SK-N-MC (cell line): ENCODE measurements at regions not wholly inside any gene's neighbourhood (a gene's known extent, or its start where the extent isn't known, plus 50 kb on each side); places are given as distances from the start of the nearest gene placed in this dataset.
"Not testable (repeated sequence)": the region's sequence is repeated elsewhere in the genome, so short reads cannot be mapped to it uniquely, and the experiment has no call there.

Experiments used
- DNase-seq: peaks from one replicate; pipeline ENCODE4 v3.0.0-alpha.2; 2011; ENCODE audit warnings: low read depth, low spot score
- H3K27ac ChIP-seq: fragments of 200-600 bp; sonication (generic); 2 replicates; pipeline ENCODE4 v1.5.1; 2016; ENCODE audit warnings: mixed run types
- H3K36me3 ChIP-seq: fragments of 200-600 bp; sonication (generic); 2 replicates; pipeline ENCODE4 v1.6.1; 2017; ENCODE audit warnings: antibody characterized with exemption, low read length, mixed read lengths; ENCODE audit not compliant: insufficient read depth
- H3K4me3 ChIP-seq: fragments of 200-600 bp; sonication (generic); 2 replicates; pipeline ENCODE4 v1.5.1; 2016
- H3K9ac ChIP-seq: fragments of 200-600 bp; sonication (generic); 2 replicates; pipeline ENCODE4 v1.8.0; 2017; ENCODE audit warnings: mixed run types, mixed read lengths; ENCODE audit not compliant: insufficient read length
- H3K9me3 ChIP-seq: fragments of 200-600 bp; sonication (generic); 2 replicates; pipeline ENCODE4 v1.6.1; 2017; ENCODE audit warnings: low read depth, mild to moderate bottlenecking, antibody characterized with exemption, low read length, moderate library complexity, mixed read lengths
- EZH2 ChIP-seq: fragments of 200-600 bp; sonication (generic); IDR thresholded peaks from one replicate; pipeline ENCODE4 v1.6.1; 2017; ENCODE audit warnings: antibody characterized with exemption
- FOXP2 ChIP-seq: optimal IDR thresholded peaks from 2 replicates; pipeline ENCODE3; 2011; ENCODE audit warnings: mild to moderate bottlenecking, moderate library complexity; ENCODE audit not compliant: insufficient read depth; ENCODE audit errors: extremely low read length, control extremely low read depth
- POLR2AphosphoS5 ChIP-seq: IDR thresholded peaks from 2 replicates; pipeline ENCODE4 v1.6.1; 2012; ENCODE audit warnings: mild to moderate bottlenecking, low read depth, low read length, borderline replicate concordance

GRCh38 chr2:147013696-147014392, 831.0 kb upstream of the ACVR2A start:
- Histone ChIP-seq H3K27ac (no peak overlapping the region), H3K36me3 (no peaks in the 10 kb centered on the region), H3K9me3 (no peaks in the 10 kb centered on the region), H3K9ac (no peak overlapping the region), H3K4me3 (no peak overlapping the region)
- DNase-seq: no peak
- no peak for TF ChIP-seq FOXP2
- TF ChIP-seq POLR2AphosphoS5: no peak
- no peak for TF ChIP-seq EZH2

GRCh38 chr2:147008481-147008880, 836.3 kb upstream of the ACVR2A start:
- no peak overlapping the region for H3K27ac ChIP-seq
- no peak overlapping the region for H3K4me3 ChIP-seq
- TF ChIP-seq FOXP2 (no peak), EZH2 (no peak), POLR2AphosphoS5 (no peak)
- H3K9me3 ChIP-seq: no peaks in the 10 kb centered on the region
- no peaks in the 10 kb centered on the region for H3K36me3 ChIP-seq
- no peak for DNase-seq
- H3K9ac ChIP-seq: no peak overlapping the region

GRCh38 chr2:147006736-147007141, 838.1 kb upstream of the ACVR2A start:
- TF ChIP-seq FOXP2 (no peak), EZH2 (no peak), POLR2AphosphoS5 (no peak)
- no peak overlapping the region for H3K9ac ChIP-seq
- H3K27ac ChIP-seq: no peak overlapping the region
- DNase-seq: no peak
- H3K4me3 ChIP-seq: no peak overlapping the region
- no peaks in the 10 kb centered on the region for H3K9me3 ChIP-seq
- no peaks in the 10 kb centered on the region for H3K36me3 ChIP-seq

- no peak for TF ChIP-seq POLR2AphosphoS5
- TF ChIP-seq FOXP2: no peak
- TF ChIP-seq EZH2: no peak
- H3K9me3 ChIP-seq: no peaks in the 10 kb centered on the region
- H3K4me3 ChIP-seq: no peak overlapping the region
- DNase-seq: no peak
- H3K27ac ChIP-seq: no peak overlapping the region
- H3K9ac ChIP-seq: no peak overlapping the region
- H3K36me3 ChIP-seq: no peaks in the 10 kb centered on the region
These were observed 841.7 kb upstream of the ACVR2A start for GRCh38 chr2:147003081-147003480.

GRCh38 chr2:147002256-147002655, 842.6 kb upstream of the ACVR2A start:
- DNase-seq: no peak
- TF ChIP-seq FOXP2 (no peak), POLR2AphosphoS5 (no peak), EZH2 (no peak)
- Histone ChIP-seq H3K9me3 (no peaks in the 10 kb centered on the region), H3K36me3 (no peaks in the 10 kb centered on the region), H3K4me3 (no peak overlapping the region), H3K27ac (no peak overlapping the region), H3K9ac (no peak overlapping the region)

- Histone ChIP-seq H3K36me3 (no peaks in the 10 kb centered on the region), H3K9ac (no peak overlapping the region), H3K4me3 (no peak overlapping the region), H3K27ac (no peak overlapping the region), H3K9me3 (no peaks in the 10 kb centered on the region)
- DNase-seq: no peak
- no peak for TF ChIP-seq EZH2
- no peak for TF ChIP-seq POLR2AphosphoS5
- no peak for TF ChIP-seq FOXP2
These were observed 843.8 kb upstream of the ACVR2A start for GRCh38 chr2:147001061-147001460.

GRCh38 chr2:147000151-147000550, 844.7 kb upstream of the ACVR2A start:
- H3K27ac ChIP-seq, H3K36me3 ChIP-seq, DNase-seq: not testable (repeated sequence)

GRCh38 chr2:146997945-146998344, 846.9 kb upstream of the ACVR2A start:
- DNase-seq: no peak
- H3K36me3 ChIP-seq: no peaks in the 10 kb centered on the region
- no peak overlapping the region for H3K4me3 ChIP-seq
- no peak overlapping the region for H3K27ac ChIP-seq
- TF ChIP-seq POLR2AphosphoS5: no peak
- TF ChIP-seq FOXP2: no peak
- no peak for TF ChIP-seq EZH2
- H3K9me3 ChIP-seq: no peaks in the 10 kb centered on the region
- H3K9ac ChIP-seq: no peak overlapping the region

More at GRCh38 chr2:147000151-147000550, 844.7 kb upstream of the ACVR2A start:
- H3K4me3 ChIP-seq, H3K9ac ChIP-seq, H3K9me3 ChIP-seq: not testable (repeated sequence)

- DNase-seq: no peak
- H3K27ac ChIP-seq: no peak overlapping the region
- H3K4me3 ChIP-seq: no peak overlapping the region
- H3K9ac ChIP-seq: no peak overlapping the region
- no peaks in the 10 kb centered on the region for H3K36me3 ChIP-seq
- TF ChIP-seq EZH2: no peak
- TF ChIP-seq FOXP2: no peak
- TF ChIP-seq POLR2AphosphoS5: no peak
- H3K9me3 ChIP-seq: no peaks in the 10 kb centered on the region
These were observed 847.3 kb upstream of the ACVR2A start for GRCh38 chr2:146997488-146997887.
